K562 (cell line): ENCODE measurements at regions not wholly inside any gene's neighbourhood (a gene's known extent, or its start where the extent isn't known, plus 50 kb on each side); places are given as distances from the start of the nearest gene placed in this dataset.

Source experiments
- ASH1L ChIP-seq: fragments of 450-650 bp; IDR thresholded peaks from 2 replicates; pipeline ENCODE4 v1.6.1; 2018; ENCODE audit warnings: borderline replicate concordance, mild to moderate bottlenecking, low read depth; ENCODE audit not compliant: partially characterized antibody
- ATF7 ChIP-seq: fragments of 450-650 bp; IDR thresholded peaks from 2 replicates; pipeline ENCODE4 v1.7.1; 2014; ENCODE audit warnings: mild to moderate bottlenecking, moderate library complexity
- CBX8 ChIP-seq: fragments of 200-600 bp; sonication (generic); IDR thresholded peaks from 2 replicates; pipeline ENCODE4 v1.6.1; 2012; ENCODE audit warnings: borderline replicate concordance, mixed run types, low read depth, mild to moderate bottlenecking, moderate library complexity, mixed read lengths, low read length, control low read depth, inconsistent platforms; ENCODE audit not compliant: poor library complexity, severe bottlenecking; ENCODE audit errors: extremely low read depth
- CREM ChIP-seq: IDR thresholded peaks from 2 replicates; pipeline ENCODE4 v1.6.1; 2014; ENCODE audit warnings: antibody characterized with exemption, low read depth
- CXXC5 ChIP-seq: fragments of 250-450 bp; sonication (Bioruptor Pico); IDR thresholded peaks from 2 replicates; pipeline ENCODE4 v1.8.0; 2022; ENCODE audit warnings: inconsistent platforms, mild to moderate bottlenecking, moderate library complexity
- FOXM1 ChIP-seq, 2 experiments: fragments of 450-650 bp in 1 of 2; sonication (generic) in 1 of 2; formaldehyde crosslinking in 1 of 2; IDR thresholded peaks; 2 replicates each; pipeline versions ENCODE4 v1.6.1 to v1.9.0; 2017 to 2022; ENCODE audit warnings: low read depth in 2 of 2, mild to moderate bottlenecking in 2 of 2, missing genetic modification reagents in 1 of 2, moderate library complexity in 1 of 2
- GABPB2 ChIP-seq: fragments of 250-450 bp; sonication (Bioruptor Pico); conservative IDR thresholded peaks from 2 replicates; pipeline ENCODE4 v1.5.1; 2021; ENCODE audit warnings: mild to moderate bottlenecking
- MEIS2 ChIP-seq: fragments of 450-650 bp; IDR thresholded peaks from 2 replicates; pipeline ENCODE4 v1.6.1; 2014; ENCODE audit warnings: mild to moderate bottlenecking; ENCODE audit not compliant: partially characterized antibody
- NCOR1 ChIP-seq: fragments of 450-650 bp; IDR thresholded peaks from 2 replicates; pipeline ENCODE4 v1.6.1; 2016; ENCODE audit warnings: mild to moderate bottlenecking, moderate library complexity
- NFIC ChIP-seq: fragments of 450-650 bp; IDR thresholded peaks from 2 replicates; pipeline ENCODE4 v1.6.1; 2017; ENCODE audit warnings: mild to moderate bottlenecking, inconsistent platforms
- PKNOX1 ChIP-seq: fragments of 450-650 bp; IDR thresholded peaks from 2 replicates; pipeline ENCODE4 v1.6.1; 2016
- PML ChIP-seq: IDR thresholded peaks from 2 replicates; pipeline ENCODE4 v1.6.1; 2012; ENCODE audit warnings: low read length, inconsistent platforms
- RCOR1 ChIP-seq, 2 experiments: IDR thresholded peaks; 2 replicates each; pipeline ENCODE4 v1.6.1; 2012; ENCODE audit warnings: low read depth in 2 of 2, low read length in 2 of 2, borderline replicate concordance in 1 of 2, improper control_type of control experiment in 1 of 2
- RREB1 ChIP-seq: fragments of 250-450 bp; sonication (Bioruptor Pico); IDR thresholded peaks from 2 replicates; pipeline ENCODE4 v1.4.0; 2020
- SMARCE1 ChIP-seq: fragments of 450-650 bp; IDR thresholded peaks from 2 replicates; pipeline ENCODE4 v1.7.1; 2016; ENCODE audit warnings: mild to moderate bottlenecking
- SOX6 ChIP-seq: fragments of 450-650 bp; IDR thresholded peaks from 2 replicates; pipeline ENCODE4 v1.6.1; 2014; ENCODE audit warnings: mild to moderate bottlenecking
- SRF ChIP-seq, 2 experiments: fragments of 250-450, 450-650 bp in 1 of 2; sonication (Bioruptor Pico) in 1 of 2; sonication (generic) in 1 of 2; formaldehyde crosslinking; IDR thresholded peaks; 2 replicates each; pipeline versions ENCODE4 v1.5.0 to v1.5.1; 2020 to 2022; ENCODE audit warnings: mild to moderate bottlenecking in 1 of 2, missing genetic modification reagents in 1 of 2
- TRIM24 ChIP-seq, 2 experiments: fragments of 450-650 bp; IDR thresholded peaks; 2 replicates each; pipeline ENCODE4 v1.6.1; 2016
- TF ChIP-seq, protein P1 (sequence below), 2 experiments: fragments of 150-350 bp in 1 of 2; IDR thresholded peaks; 2 replicates each; pipeline ENCODE4 v1.6.1; 2012 to 2016; ENCODE audit warnings: low read depth in 2 of 2, low read length in 2 of 2, mild to moderate bottlenecking in 1 of 2, moderate library complexity in 1 of 2

DNA sequence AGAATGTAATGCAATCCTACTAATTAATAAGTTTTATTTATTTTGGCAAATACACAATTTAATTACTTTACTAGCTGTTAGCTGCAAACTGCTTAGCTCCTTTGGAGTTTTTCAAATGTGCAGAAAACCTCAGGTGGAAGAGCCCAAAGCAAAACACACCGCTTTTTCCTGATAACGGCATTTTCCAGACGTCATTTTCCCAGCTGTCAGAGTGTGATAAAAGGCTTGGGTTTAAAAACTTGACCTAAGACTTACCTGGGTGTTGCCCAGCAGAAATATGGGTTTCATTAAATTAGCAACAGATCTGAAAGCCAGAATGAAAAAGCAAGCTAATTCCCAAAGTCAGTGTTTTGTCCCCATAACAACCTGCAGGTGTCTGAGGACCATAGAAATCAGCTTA, 204.0 kb upstream of the HMCN1 start (continued):
- TF ChIP-seq SRF (CRISPR knock-in tag; IDR thresholded peaks at IDR 0.05) (0 out of 4 replicates have a peak, but pooled peaks of 1 of the 2 experiments have one; percentile 22), CBX8 (no peak), NFIC (peak; percentile 22; the same call in 1 of the 2 replicates), RREB1 (CRISPR knock-in tag) (no peak), CREM (peak; percentile 84), NCOR1 (peak; percentile 82), RCOR1 (IDR thresholded peaks at IDR 0.05; ENCODE audit: borderline replicate concordance in 1 of 2, low read depth in 2 of 2, low read length in 2 of 2) (peak in 1 of 2 experiments; percentile 68; a peak in 2 of 4 replicates), SOX6 (peak; percentile 62; the same call in 1 of the 2 replicates), FOXM1 (IDR thresholded peaks at IDR 0.05; ENCODE audit: low read depth) (peak; percentile 72; the same call in 1 of the 2 replicates), FOXM1 (CRISPR knock-in tag; IDR thresholded peaks at IDR 0.05; ENCODE audit: low read depth) (no peak), ASH1L (no peak), MEIS2 (peak; percentile 58), SMARCE1 (peak; percentile 90), TRIM24 (IDR thresholded peaks at IDR 0.05) (peak in 1 of 2 experiments; percentile 49; a peak in 2 of 4 replicates), PML (peak; percentile 66; the same call in 1 of the 2 replicates), PKNOX1 (peak; percentile 39; the same call in 1 of the 2 replicates), GABPB2 (CRISPR knock-in tag) (no peak), ATF7 (peak; percentile 63), CXXC5 (CRISPR knock-in tag) (peak; percentile 46; the same call in 1 of the 2 replicates)
- TF ChIP-seq, protein P1, sequence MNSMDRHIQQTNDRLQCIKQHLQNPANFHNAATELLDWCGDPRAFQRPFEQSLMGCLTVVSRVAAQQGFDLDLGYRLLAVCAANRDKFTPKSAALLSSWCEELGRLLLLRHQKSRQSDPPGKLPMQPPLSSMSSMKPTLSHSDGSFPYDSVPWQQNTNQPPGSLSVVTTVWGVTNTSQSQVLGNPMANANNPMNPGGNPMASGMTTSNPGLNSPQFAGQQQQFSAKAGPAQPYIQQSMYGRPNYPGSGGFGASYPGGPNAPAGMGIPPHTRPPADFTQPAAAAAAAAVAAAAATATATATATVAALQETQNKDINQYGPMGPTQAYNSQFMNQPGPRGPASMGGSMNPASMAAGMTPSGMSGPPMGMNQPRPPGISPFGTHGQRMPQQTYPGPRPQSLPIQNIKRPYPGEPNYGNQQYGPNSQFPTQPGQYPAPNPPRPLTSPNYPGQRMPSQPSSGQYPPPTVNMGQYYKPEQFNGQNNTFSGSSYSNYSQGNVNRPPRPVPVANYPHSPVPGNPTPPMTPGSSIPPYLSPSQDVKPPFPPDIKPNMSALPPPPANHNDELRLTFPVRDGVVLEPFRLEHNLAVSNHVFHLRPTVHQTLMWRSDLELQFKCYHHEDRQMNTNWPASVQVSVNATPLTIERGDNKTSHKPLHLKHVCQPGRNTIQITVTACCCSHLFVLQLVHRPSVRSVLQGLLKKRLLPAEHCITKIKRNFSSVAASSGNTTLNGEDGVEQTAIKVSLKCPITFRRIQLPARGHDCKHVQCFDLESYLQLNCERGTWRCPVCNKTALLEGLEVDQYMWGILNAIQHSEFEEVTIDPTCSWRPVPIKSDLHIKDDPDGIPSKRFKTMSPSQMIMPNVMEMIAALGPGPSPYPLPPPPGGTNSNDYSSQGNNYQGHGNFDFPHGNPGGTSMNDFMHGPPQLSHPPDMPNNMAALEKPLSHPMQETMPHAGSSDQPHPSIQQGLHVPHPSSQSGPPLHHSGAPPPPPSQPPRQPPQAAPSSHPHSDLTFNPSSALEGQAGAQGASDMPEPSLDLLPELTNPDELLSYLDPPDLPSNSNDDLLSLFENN (IDR thresholded peaks at IDR 0.05; ENCODE audit: low read depth in 2 of 2, low read length in 2 of 2), result 0 out of 4 replicates have a peak, but pooled peaks of 1 of the 2 experiments have one; percentile 44
